ENCODE measurements at regions not wholly inside any gene's neighbourhood (a gene's known extent, or its start where the extent isn't known, plus 50 kb on each side); places are given as distances from the start of the nearest gene placed in this dataset.

- no peak for DNase-seq (ENCODE audit: low read depth)
- TF ChIP-seq CTCF (IDR thresholded peaks at IDR 0.05; ENCODE audit: low read length, missing control alignments): no peak
- H3K4me3 ChIP-seq (replicated peaks; ENCODE audit: low read depth, low read length): no peak overlapping the region
These were observed 368.9 kb upstream of the HS6ST1 start for GRCh38 chr2:128687565-128687964.

- no peak for DNase-seq (ENCODE audit: low read depth)
- H3K4me3 ChIP-seq (replicated peaks; ENCODE audit: low read depth, low read length): no peak overlapping the region
- no peak for TF ChIP-seq CTCF (IDR thresholded peaks at IDR 0.05; ENCODE audit: low read length, missing control alignments)
These were observed 371.3 kb upstream of the HS6ST1 start for GRCh38 chr2:128689971-128690370.

GRCh38 chr2:128690431-128690830, 371.8 kb upstream of the HS6ST1 start:
- no peak overlapping the region for H3K4me3 ChIP-seq (replicated peaks; ENCODE audit: low read depth, low read length)
- no peak for DNase-seq (ENCODE audit: low read depth)
- TF ChIP-seq CTCF (IDR thresholded peaks at IDR 0.05; ENCODE audit: low read length, missing control alignments): no peak

- DNase-seq (ENCODE audit: low read depth): no peak
- H3K4me3 ChIP-seq (replicated peaks; ENCODE audit: low read depth, low read length): no peak overlapping the region
- TF ChIP-seq CTCF (IDR thresholded peaks at IDR 0.05; ENCODE audit: low read length, missing control alignments): no peak
These were observed 372.2 kb upstream of the HS6ST1 start for GRCh38 chr2:128690869-128691268.

- DNase-seq (ENCODE audit: low read depth): no peak
- no peak for TF ChIP-seq CTCF (IDR thresholded peaks at IDR 0.05; ENCODE audit: low read length, missing control alignments)
- H3K4me3 ChIP-seq (replicated peaks; ENCODE audit: low read depth, low read length): no peak overlapping the region
These were observed 372.9 kb upstream of the HS6ST1 start for GRCh38 chr2:128691526-128691925.

GRCh38 chr2:128692895-128693742, 374.5 kb upstream of the HS6ST1 start:
- TF ChIP-seq CTCF (IDR thresholded peaks at IDR 0.05; ENCODE audit: low read length, missing control alignments): no peak
- no peak overlapping the region for H3K4me3 ChIP-seq (replicated peaks; ENCODE audit: low read depth, low read length)
- DNase-seq (ENCODE audit: low read depth): no peak

- TF ChIP-seq CTCF (IDR thresholded peaks at IDR 0.05; ENCODE audit: low read length, missing control alignments): no peak
- H3K4me3 ChIP-seq (replicated peaks; ENCODE audit: low read depth, low read length): no peak overlapping the region
- no peak for DNase-seq (ENCODE audit: low read depth)
These were observed 375.0 kb upstream of the HS6ST1 start for GRCh38 chr2:128693743-128694029.
